NCI-H2107 treated with DMSO at 0.1 percent for 48 hours (cell line): ENCODE measurements at regions not wholly inside any gene's neighbourhood (a gene's known extent, or its start where the extent isn't known, plus 50 kb on each side); places are given as distances from the start of the nearest gene placed in this dataset.
"Not testable (repeated sequence)": the region's sequence is repeated elsewhere in the genome, so short reads cannot be mapped to it uniquely, and the experiment has no call there.

Experiments
- DNase-seq: peaks from one replicate; lab custom pipeline; 2025; ENCODE audit not compliant: unreplicated experiment; lab: John Stamatoyannopoulos, UW

DNA sequence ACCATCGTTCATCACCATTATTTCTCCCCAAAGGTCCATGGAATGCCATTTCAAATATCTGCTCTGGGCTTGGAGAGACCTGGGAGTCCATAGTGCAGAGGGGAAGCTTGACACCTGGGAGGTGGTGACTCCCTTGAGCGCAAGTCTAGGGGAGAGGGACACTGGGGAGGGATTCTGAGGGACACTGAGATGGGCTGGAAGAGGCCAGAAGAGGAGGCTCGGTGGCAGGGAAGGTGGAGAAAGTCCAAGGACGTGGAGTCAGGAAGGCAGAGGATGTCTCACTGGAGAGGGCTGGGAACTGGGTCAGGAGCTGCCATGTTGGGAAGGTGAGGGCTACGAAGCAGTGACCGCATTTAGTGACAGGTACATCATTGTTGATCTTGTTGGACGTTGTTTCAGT lies 160.3 kb upstream of the MVB12B start:
- DNase-seq = no peak

DNA sequence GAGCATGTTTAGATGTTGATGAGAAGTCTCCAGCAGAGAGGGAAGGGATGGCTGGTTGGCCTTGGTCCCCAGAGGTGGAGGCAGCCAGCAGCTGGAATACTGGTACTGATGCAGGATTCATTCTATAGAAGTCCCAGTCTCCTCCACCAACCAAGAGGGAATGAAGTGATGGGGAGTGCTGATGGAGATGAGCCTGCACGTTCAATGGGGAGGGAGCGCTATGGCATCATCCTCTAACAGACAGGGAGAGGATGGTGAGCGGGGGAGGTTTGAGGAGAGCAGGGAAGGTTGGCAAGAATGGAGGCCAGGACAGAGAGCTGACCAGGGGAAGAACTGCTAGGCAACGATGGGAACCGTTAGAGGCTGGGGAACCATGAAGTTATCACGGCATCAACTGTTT lies 159.8 kb upstream of the MVB12B start:
- no peak for DNase-seq

GRCh38 chr9:126169736-126170135 lies 156.9 kb upstream of the MVB12B start:
- no peak for DNase-seq

GRCh38 chr9:126170286-126170823 lies 156.3 kb upstream of the MVB12B start:
- DNase-seq = no peak

- DNase-seq = no peak
Observed at GRCh38 chr9:126171641-126172040, 155.0 kb upstream of the MVB12B start.

DNA sequence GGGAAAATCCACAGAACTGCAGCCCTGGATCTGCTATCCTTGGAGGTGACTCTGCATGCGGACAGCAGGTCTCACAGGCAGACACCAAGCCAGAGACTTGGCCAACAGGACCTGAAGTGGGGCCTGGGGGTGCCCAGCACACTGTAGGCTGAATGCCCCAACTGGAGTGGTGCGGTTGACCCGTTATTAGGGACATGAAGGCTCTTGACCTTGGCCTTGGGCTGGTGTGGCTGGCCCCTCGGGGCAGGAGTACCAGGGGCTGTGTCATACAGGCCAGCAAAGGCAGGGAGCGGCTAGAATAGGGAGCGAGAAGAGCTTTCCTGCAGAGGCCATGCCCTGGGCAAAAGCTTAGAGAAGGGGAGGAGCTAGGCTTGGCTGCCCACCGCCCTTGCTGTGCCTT lies 153.2 kb upstream of the MVB12B start:
- no peak for DNase-seq

DNA sequence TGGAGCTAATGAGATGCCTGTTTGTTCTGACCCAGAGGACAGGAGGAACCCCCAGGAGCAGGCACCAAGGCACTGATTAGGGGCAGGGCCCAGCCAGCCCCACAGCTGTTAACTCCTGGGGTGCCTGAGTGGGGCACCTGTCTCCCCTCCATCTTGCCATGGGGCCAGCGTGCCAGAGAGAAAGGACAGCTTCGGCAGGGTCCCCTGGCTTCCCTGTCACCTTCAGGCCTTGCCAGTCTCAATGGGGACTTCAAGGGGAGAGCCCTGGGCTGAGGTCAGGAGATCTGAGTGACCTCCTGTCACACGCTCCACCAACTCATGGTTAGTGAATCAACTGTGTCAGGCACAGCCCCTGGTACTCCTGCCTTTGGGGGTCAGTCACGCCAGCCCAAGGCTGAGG lies 152.7 kb upstream of the MVB12B start:
- no peak for DNase-seq

DNA sequence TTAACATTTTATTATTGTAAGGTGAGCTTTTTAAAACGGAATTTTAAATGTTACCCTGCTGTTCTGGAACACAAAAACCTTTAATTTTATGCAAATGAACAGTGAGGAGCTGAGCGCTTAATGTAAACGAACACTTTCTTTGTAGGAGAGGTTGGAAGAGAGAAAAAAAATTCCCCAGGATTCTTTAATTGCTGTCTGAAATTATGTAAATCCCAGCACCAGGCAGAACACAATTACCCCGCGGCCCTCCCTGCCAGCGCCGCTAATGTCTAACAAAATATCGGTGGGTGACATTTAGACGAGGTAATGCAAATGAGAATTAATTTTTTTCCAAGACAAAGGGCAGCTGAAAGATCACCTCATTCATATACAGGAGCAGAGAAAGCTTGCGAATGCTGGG lies 143.4 kb upstream of the MVB12B start:
- DNase-seq = no peak

DNA sequence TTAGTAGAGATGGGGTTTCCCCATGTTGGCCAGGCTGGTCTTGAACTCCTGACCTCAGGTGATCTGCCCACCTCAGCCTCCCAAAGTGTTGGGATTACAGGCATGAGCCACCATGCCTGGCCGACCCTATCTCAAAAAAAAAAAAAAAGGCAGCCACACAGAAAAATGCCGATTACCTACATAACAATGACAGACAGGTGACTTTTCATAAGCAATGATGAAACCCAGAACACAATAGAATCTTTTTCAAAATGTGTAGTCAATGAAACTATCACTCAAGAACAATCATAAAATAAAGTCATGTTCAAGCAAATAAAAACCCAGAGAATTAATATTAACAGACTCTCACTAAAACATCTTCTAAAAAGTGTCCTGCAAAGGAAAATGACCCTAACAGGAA lies 135.6 kb upstream of the MVB12B start:
- DNase-seq = not testable (repeated sequence)

DNA sequence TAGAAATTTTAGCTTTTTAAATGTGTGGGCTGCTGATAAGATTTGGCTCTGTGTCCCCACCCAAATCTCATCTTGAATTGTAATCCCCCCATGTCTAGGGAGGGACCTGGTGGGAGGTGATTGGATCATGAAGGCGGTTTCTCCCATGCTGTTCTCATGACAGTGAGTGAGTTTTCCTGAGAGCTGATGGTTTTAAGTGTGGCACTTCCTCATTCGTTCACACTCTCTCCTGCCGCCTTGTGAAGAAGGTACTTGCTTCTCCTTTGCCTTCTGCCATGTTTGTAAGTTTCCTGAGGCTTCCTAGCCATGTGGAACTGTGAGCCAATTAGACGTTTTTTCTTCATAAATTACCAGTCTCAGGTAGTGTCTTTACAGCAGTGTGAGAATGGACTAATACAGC lies 127.8 kb upstream of the MVB12B start:
- DNase-seq = no peak

GRCh38 chr9:126203313-126203712 lies 123.3 kb upstream of the MVB12B start:
- no peak for DNase-seq

DNA sequence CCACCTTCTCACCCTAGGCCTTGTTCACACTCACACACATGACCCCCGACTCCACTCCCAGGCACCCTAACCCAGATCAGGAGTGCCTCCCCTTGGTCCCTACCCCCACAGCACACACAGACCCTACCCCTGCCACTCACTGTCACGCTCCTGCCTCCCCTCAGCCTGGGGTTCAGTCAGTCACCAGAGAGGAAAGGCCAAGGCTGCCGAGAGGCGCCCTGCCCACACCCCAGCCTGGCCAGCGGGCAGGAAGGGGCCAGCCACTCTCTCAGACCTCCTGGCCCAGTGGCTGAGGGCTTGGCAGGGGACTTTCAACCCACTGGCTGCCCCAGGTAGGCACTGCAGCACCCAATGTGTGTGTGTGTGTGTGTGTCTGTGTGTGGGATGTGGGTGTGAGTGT lies 122.4 kb upstream of the MVB12B start:
- DNase-seq = no peak

- DNase-seq = no peak
Observed at GRCh38 chr9:126204708-126205225, 121.9 kb upstream of the MVB12B start.

DNA sequence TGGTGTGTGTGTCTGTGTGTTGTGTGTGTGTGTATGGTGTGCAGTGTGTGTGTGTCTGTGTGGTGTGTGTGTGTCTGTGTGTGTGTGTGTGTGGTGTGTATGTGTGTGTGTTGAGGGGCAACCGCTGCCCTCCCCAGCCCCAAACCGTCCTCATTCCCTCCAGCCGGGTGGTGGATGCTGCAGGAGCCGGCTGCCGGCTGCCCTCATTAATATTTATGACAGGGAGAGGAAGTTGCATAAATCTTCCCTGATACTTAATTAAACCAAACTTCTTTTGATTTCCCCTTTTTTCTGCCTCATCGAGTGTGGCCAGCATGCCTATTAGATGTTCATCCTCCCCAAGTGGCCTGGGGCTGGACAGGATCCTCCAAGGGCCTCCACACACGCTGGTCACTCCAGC lies 121.4 kb upstream of the MVB12B start:
- DNase-seq = no peak

DNA sequence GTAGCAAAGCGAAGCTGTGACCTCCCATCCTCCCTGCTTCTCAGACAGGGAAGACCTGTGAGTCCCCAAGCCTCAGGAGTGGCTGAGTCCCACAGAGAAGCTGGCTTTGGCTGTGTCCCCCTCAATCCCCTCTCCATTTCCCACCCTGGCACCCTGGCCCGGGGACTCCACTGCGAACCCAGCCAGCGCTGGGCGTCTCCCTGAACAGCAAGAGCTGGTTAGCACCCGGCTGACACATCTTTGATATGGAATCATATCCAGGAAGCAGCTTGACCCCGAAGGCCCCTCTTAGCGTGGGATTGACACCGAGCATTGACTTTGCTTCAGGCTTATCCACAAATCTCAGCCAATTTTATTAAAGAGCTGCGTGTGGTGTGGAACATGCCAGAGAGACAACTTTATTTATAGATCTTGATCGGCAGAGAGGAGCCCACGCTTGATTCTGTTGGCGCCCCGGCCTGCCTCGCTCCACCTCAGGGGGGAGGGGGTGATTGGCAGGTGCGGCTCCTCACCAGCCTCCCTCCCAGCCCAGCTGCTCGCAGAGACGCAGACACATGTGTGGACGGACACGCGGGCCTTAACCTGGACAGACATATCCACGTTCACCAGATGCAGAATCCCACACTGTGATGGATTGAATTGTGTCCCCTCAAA lies 120.7 kb upstream of the MVB12B start:
- DNase-seq = no peak

DNA sequence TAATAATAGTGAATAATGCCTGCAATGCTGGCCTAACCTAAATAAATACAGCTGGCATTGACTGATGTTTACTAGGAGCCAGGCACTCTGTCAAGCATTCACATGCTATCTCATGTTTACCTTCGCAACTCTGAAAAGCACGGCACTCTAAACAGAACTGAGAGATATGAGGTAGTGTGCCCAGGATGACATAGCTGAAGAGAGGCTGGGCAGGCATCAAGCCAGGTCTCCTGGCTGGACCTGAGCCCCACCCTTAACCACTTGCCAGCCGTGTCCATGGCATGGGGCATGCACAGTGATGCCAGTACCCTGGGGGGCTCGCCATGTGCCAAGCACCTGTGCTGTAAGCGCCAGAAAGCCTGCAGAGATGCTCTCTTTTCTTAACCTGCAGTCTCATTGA lies 119.4 kb upstream of the MVB12B start:
- no peak for DNase-seq

- no peak for DNase-seq
Observed at GRCh38 chr9:126208216-126208758, 118.3 kb upstream of the MVB12B start.

GRCh38 chr9:126211441-126212074 lies 115.1 kb upstream of the MVB12B start:
- DNase-seq = no peak

- DNase-seq = no peak
Observed at GRCh38 chr9:126215486-126215885, 111.1 kb upstream of the MVB12B start.

- DNase-seq = no peak
Observed at GRCh38 chr9:126216826-126217225, 109.8 kb upstream of the MVB12B start.

DNA sequence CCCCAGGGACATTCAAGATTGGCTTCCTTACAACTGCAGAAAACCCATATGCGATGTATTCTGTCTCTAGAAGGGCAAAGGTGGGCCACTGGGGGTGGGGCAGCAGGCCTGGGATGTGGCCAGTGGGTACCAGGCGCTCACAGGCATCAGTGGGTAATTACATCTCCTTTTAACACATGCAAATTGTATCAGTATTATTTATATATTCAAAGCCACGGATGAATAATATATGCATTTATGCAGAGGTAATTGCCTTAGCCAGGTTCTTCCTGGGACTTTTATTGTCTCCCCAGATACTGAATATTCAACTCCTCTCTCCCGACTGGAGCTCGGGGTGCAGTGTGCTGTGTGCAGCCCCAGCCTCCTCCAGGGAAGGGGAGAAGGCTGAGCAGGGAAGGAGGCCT lies 109.4 kb upstream of the MVB12B start:
- no peak for DNase-seq

GRCh38 chr9:126217797-126218196 lies 108.8 kb upstream of the MVB12B start:
- DNase-seq = no peak
